AG08396 (cell line): ENCODE measurements at regions not wholly inside any gene's neighbourhood (a gene's known extent, or its start where the extent isn't known, plus 50 kb on each side); places are given as distances from the start of the nearest gene placed in this dataset.
"Not testable (repeated sequence)": the region's sequence is repeated elsewhere in the genome, so short reads cannot be mapped to it uniquely, and the experiment has no call there.

ENCODE experiments used
- DNase-seq: peaks from one replicate; pipeline ENCODE4 v3.0.0; 2012; ENCODE audit warnings: low spot score, mixed read lengths

- DNase-seq = no peak
These were observed 171.8 kb upstream of the GSE1 start for GRCh38 chr16:85441189-85441889.

DNA sequence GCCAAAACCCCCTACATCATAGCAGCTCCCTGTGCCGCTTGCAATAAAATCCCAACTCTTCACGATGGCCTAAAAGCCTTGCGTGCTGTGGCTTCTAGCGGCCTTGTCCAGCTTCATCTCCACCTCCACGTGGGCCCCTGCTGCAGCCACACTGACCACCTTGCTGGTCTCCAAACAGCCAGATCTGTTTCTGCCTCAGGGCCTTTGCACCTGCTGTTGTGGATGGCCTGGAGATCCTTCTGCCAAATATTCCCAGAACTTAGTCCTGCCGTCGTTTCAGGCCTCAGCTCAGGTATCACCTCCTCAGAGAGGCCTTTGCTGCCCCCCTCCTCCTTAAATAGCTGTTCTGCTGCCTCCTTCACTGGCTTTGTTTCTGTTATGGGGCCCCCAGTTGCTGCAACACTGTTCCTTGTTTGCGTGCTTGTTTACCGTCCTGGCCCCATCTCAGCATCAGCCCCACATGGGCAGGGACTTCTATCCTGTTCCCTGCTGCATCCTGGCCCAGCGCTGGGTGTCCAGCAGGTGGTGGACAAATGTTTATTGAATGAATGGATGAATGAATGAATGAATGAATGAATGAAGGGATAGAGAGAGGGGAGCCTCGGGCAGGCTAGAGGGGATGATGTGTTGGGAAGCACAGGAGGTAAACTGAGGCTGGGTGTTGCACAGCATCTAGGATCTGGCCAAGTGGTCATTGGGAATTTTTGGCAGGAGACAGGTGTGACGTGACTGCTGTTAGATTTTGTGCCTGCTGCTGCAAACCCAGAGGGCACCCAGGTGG, 171.0 kb upstream of the GSE1 start:
- DNase-seq = no peak

DNA sequence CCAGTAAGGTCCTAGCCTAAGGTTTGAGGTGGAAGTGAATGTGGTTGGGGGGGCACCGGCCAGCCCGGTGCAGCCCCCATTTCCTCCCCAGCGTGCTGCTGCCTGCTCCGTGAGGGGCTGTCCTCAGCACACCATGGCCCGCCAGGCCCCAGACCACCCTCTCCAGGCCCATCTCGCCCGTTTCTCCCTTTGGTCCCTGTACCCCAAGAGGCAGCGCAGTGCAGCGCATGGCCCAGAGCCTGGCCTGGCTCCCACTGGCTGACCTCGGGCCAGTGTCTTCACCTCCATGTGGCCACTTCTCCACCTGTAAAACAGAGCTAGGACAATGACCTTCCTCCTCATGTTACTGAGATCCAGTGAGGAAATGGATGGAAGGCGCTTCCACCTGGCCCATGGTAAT, 170.0 kb upstream of the GSE1 start:
- DNase-seq = no peak

DNA sequence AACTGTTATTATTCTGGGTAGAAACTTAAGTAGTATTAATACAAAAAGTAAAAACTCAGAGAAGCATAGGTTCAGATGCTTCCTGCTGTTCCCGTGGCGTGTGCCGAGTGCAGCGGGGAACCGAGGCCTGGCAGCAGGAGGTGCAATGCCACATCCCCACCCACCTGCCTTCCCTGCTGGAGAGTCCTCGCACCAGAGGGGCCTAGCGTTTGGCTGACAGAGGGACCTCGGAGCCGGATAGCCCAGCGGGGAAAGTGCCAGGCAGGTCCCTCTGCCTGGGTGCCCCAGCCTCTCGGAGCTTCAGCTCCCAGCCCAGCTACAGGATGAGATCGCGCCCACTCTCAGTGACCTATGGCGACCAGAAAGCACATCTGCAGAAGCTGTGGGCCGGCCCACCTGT, 169.6 kb upstream of the GSE1 start:
- DNase-seq = no peak

GRCh38 chr16:85445064-85445778, 167.9 kb upstream of the GSE1 start:
- DNase-seq = no peak

DNA sequence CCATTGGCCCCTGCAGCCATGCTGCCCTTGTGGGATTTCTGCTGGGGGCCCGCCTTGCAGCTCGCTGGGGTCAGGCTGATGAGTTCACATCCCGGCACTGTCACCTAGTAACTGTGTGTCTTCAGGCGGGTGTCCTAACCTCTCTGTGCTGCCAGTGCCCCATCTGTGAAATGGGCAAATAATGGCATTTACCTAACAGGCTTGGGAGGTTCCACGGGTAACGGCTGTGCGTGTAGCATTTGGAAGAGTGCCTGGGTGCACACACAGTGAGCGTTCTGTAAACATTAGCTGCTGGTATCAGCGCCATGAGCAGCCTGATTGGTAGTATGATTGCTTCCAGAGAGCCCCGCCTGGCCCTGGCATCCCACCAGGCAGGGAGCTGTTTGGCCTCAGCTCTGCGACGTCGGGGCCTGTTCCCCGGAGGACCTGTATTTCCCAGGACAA, 167.3 kb upstream of the GSE1 start:
- DNase-seq = peak; percentile 58

- no peak for DNase-seq
These were observed 166.0 kb upstream of the GSE1 start for GRCh38 chr16:85446951-85447692.

DNA sequence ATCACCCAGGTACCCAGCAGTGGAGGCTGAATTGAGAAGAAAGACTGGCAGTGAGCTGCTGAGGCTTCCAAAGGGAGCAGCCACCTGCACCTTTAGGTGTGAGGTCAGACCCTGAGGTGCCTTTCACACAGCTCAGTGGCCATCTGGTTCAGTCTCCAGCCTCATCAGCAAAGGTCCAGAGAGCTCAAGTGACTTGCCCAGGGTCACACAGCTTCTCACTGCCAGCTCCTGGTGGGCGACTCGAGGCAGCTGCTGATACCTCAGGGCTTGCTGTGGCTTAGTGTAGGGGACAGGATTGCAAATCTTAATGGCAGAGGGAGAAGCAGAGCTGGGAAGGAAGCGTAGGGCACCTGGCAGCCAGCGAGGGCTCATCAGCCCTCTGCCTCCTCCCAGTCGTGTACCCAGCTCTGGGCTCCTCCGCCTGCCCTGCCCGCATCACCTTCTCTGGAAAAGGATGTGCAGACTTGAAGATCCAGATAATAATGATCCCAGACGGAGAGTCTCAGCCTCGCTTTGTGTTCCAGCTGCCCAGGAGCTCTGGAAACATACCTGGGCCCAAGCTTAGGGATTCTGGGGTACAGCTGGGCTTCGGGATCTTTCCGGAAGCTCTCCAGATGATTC, 165.3 kb upstream of the GSE1 start:
- no peak for DNase-seq

- no peak for DNase-seq
These were observed 164.4 kb upstream of the GSE1 start for GRCh38 chr16:85448557-85449190.

- no peak for DNase-seq
These were observed 163.8 kb upstream of the GSE1 start for GRCh38 chr16:85449191-85449884.

DNA sequence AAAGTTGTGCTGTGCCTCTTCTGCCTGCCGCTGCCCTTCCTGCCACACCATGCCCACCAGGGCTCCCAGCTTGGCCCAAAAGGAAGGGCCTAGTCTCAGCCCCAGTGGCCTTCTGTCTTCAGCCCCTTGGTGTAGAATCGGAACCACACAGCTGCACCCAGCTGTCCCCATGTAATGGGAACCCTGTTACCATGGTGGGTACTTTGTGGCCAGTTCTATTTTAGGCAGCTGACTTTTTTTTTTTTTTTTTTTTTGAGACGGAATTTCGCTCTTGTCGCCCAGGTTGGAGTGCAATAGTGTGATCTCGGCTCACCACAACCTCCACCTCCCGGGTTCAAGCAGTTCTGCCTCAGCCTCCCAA, 163.3 kb upstream of the GSE1 start:
- DNase-seq = no peak

- DNase-seq = not testable (repeated sequence)
These were observed 162.0 kb upstream of the GSE1 start for GRCh38 chr16:85451142-85451541.

- no peak for DNase-seq
These were observed 161.3 kb upstream of the GSE1 start for GRCh38 chr16:85451641-85452363.

DNA sequence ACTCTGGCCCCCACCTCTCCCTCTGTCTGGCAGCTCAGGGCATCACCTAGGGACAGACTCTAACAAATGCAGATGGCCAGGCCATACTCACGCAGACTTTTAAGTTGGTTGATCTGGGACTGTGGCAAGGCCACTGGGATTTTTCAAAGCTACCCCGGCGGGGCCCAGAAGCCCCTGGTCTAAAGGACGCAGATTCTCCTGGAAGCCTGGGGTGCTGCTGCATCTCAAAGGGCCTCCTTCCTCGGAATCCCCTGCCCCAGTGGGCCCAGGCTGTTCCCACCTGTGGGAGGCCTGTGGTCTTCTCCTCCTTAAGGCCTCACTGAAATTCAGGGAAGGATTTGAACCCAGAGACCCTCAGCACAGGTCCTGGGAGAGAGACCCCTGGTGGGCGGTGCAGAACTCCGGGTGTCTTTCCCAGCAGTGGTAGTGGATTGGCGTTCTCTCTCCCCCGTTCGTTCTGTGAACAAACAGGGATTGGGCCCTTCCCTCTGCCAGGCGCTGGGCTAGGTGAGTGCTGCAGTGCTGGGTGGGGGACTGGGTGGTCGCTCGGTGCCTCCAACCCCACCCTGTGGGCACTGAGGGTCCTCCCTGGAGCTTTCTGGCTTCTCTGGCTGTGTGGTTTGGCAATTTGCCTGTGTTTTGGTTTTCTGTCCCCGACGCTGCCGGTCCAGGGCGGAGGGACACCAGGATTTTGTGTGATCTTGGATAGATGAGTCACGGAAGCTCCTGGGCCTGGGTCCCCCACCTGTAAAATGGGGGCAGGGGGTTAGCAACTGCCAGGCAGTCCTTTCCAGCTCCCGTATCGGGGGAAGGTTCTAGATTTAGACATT, 160.5 kb upstream of the GSE1 start:
- no peak for DNase-seq

GRCh38 chr16:85453194-85453678, 159.9 kb upstream of the GSE1 start:
- no peak for DNase-seq

- DNase-seq = no peak
These were observed 159.4 kb upstream of the GSE1 start for GRCh38 chr16:85453703-85454102.

GRCh38 chr16:85454171-85454872, 158.8 kb upstream of the GSE1 start:
- no peak for DNase-seq

- DNase-seq = no peak
These were observed 157.6 kb upstream of the GSE1 start for GRCh38 chr16:85455534-85455933.
